PC-3 (cell line): ENCODE measurements at regions not wholly inside any gene's neighbourhood (a gene's known extent, or its start where the extent isn't known, plus 50 kb on each side); places are given as distances from the start of the nearest gene placed in this dataset.

Source experiments
- ATAC-seq: fragments of 200-7000 bp; cut with Tn5 transposase; 2 replicates; pipeline ENCODE4 v1.9.1; 2020; ENCODE audit warnings: mild to moderate bottlenecking, moderate library complexity
- BruUV-seq: library from RNA; stranded (reverse); fragments of 400-500 nt; replicated peaks from 2 replicates; lab custom pipeline; 2021; lab: Mats Ljungman, UMichigan
- CTCF ChIA-PET: fragments of 300-600 bp; sonication (Branson Sonifier 250); formaldehyde crosslinking; loops from one replicate; lab custom pipeline; 2022; ENCODE audit warnings: antibody characterized with exemption; lab: Charles Lee
- POLR2A ChIA-PET: fragments of 300-600 bp; sonication (Branson Sonifier 250); formaldehyde crosslinking; loops from one replicate; lab custom pipeline; 2022; ENCODE audit warnings: antibody characterized with exemption; ENCODE audit not compliant: unreplicated experiment; lab: Charles Lee
- DNase-seq: peaks from one replicate; pipeline ENCODE4 v3.0.0-alpha.2; 2015
- H2AFZ ChIP-seq: fragments of 300-600 bp; sonication (generic); 2 replicates; pipeline ENCODE4 v1.6.0; 2016; ENCODE audit warnings: antibody characterized with exemption, low read length
- H3F3A ChIP-seq: fragments of 300-600 bp; sonication (generic); one replicate; pipeline ENCODE4 v1.6.0; 2017; ENCODE audit warnings: antibody characterized with exemption, low read length, control low read depth, mild to moderate bottlenecking; ENCODE audit not compliant: unreplicated experiment
- H3K27ac ChIP-seq: fragments of 300-600 bp; sonication (generic); 2 replicates; pipeline ENCODE4 v1.5.1; 2016; ENCODE audit warnings: mild to moderate bottlenecking, low read length
- H3K27me3 ChIP-seq: fragments of 300-600 bp; sonication (generic); 2 replicates; pipeline ENCODE4 v1.6.1; 2016; ENCODE audit warnings: low read length, mixed read lengths
- H3K36me3 ChIP-seq: fragments of 300-600 bp; sonication (generic); 2 replicates; pipeline ENCODE4 v1.6.1; 2016; ENCODE audit warnings: low read depth, mixed run types, low read length, mixed read lengths
- H3K4me1 ChIP-seq: fragments of 300-600 bp; sonication (generic); 2 replicates; pipeline ENCODE4 v1.5.1; 2016; ENCODE audit warnings: low read length; ENCODE audit not compliant: insufficient read depth
- H3K4me2 ChIP-seq: fragments of 300-600 bp; sonication (generic); 2 replicates; pipeline ENCODE4 v1.6.0; 2016; ENCODE audit warnings: low read length
- H3K4me3 ChIP-seq: fragments of 300-600 bp; sonication (generic); 2 replicates; pipeline ENCODE4 v1.5.1; 2016; ENCODE audit warnings: mild to moderate bottlenecking, low read length, mixed read lengths
- H3K79me2 ChIP-seq: fragments of 300-600 bp; sonication (generic); 2 replicates; pipeline ENCODE4 v1.6.1; 2017; ENCODE audit warnings: low read length, mixed read lengths
- H3K9ac ChIP-seq: fragments of 300-600 bp; sonication (generic); 2 replicates; pipeline ENCODE4 v1.6.0; 2016; ENCODE audit warnings: mild to moderate bottlenecking, low read length
- H3K9me2 ChIP-seq: fragments of 300-600 bp; sonication (generic); replicated peaks from 2 replicates; pipeline ENCODE4 v1.6.1; 2016; ENCODE audit warnings: mixed run types, low read length, mixed read lengths
- H3K9me3 ChIP-seq: fragments of 300-600 bp; sonication (generic); 2 replicates; pipeline ENCODE4 v1.6.1; 2016; ENCODE audit warnings: low read length, mixed read lengths
- H4K20me1 ChIP-seq: fragments of 300-600 bp; sonication (generic); 2 replicates; pipeline ENCODE4 v1.6.1; 2016; ENCODE audit warnings: low read length, mixed read lengths
- EZH2 ChIP-seq: fragments of 300-600 bp; sonication (generic); IDR thresholded peaks from one replicate; pipeline ENCODE4 v1.6.1; 2017; ENCODE audit warnings: antibody characterized with exemption, mild to moderate bottlenecking, low read length; ENCODE audit not compliant: unreplicated experiment
- EZH2phosphoT487 ChIP-seq: fragments of 300-600 bp; sonication (generic); IDR thresholded peaks from 2 replicates; pipeline ENCODE4 v1.6.1; 2018; ENCODE audit warnings: mild to moderate bottlenecking, antibody characterized with exemption, low read length, borderline replicate concordance
- intact Hi-C: fragments of 100-400 bp; cut with micrococcal nuclease; formaldehyde crosslinking; loops from 2 replicates; pipeline ENCODE4 v1.9.0; 2023
- TF ChIP-seq, protein P1 (sequence below): fragments of 300-600 bp; sonication (generic); conservative IDR thresholded peaks from 2 replicates; pipeline ENCODE4 v1.5.1; 2017; ENCODE audit warnings: antibody characterized with exemption, low read depth, mild to moderate bottlenecking, low read length

- H3F3A ChIP-seq, result no peaks in the 10 kb centered on the region
- H3K36me3 ChIP-seq, result no peaks in the 10 kb centered on the region
- H3K27me3 ChIP-seq, result no peaks in the 10 kb centered on the region
- H3K27ac ChIP-seq, result no peak overlapping the region
- no TSS peak for BruUV-seq
- H2AFZ ChIP-seq, result no peak overlapping the region
- POLR2A ChIA-PET, result no interaction called here
- no peaks in the 10 kb centered on the region for H3K9me3 ChIP-seq
- ATAC-seq (no peak), DNase-seq (no peak)
- no peak overlapping the region for H3K9ac ChIP-seq
- intact Hi-C loops, result no loop called here
- no peaks in the 10 kb centered on the region for H3K79me2 ChIP-seq
- CTCF ChIA-PET, result no interaction called here
- no peak overlapping the region for H3K4me3 ChIP-seq
- no peak overlapping the region for H3K4me2 ChIP-seq
- no peaks in the 10 kb centered on the region for H3K4me1 ChIP-seq
- H4K20me1 ChIP-seq, result no peaks in the 10 kb centered on the region
- TF ChIP-seq, protein P1, sequence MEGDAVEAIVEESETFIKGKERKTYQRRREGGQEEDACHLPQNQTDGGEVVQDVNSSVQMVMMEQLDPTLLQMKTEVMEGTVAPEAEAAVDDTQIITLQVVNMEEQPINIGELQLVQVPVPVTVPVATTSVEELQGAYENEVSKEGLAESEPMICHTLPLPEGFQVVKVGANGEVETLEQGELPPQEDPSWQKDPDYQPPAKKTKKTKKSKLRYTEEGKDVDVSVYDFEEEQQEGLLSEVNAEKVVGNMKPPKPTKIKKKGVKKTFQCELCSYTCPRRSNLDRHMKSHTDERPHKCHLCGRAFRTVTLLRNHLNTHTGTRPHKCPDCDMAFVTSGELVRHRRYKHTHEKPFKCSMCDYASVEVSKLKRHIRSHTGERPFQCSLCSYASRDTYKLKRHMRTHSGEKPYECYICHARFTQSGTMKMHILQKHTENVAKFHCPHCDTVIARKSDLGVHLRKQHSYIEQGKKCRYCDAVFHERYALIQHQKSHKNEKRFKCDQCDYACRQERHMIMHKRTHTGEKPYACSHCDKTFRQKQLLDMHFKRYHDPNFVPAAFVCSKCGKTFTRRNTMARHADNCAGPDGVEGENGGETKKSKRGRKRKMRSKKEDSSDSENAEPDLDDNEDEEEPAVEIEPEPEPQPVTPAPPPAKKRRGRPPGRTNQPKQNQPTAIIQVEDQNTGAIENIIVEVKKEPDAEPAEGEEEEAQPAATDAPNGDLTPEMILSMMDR, result no peak
- TF ChIP-seq EZH2phosphoT487 (no peak), EZH2 (no peak)
- no peaks in the 10 kb centered on the region for H3K9me2 ChIP-seq
Observed at GRCh38 chr19:29429021-29429420, 96.8 kb upstream of the VSTM2B start.

DNA sequence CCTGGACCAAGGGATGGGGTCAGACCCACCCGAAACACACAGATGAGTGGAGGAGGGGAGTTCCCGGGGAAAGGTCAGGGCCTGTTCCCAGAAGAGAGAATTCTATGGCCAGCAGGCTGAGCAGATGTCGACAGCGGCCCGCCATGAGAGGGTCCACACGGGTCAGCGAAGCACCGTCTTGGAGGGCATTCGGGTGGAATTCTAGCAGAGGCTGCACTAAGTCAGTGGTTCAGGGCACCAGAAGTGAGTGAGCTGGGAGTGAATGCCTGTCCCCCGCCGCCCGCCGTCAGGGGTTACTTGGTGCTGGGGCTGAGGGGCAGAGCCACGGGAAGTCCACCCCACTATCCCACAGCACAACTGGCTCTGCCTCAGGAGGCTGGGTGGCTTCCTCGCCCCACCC lies 96.2 kb upstream of the VSTM2B start:
- Histone ChIP-seq H3K9ac (no peak overlapping the region), H3K4me2 (no peak overlapping the region), H3K9me3 (no peaks in the 10 kb centered on the region), H4K20me1 (no peaks in the 10 kb centered on the region), H3F3A (no peaks in the 10 kb centered on the region), H3K27ac (no peak overlapping the region), H3K36me3 (no peaks in the 10 kb centered on the region), H3K79me2 (no peaks in the 10 kb centered on the region), H3K9me2 (no peaks in the 10 kb centered on the region), H3K4me3 (no peak overlapping the region), H2AFZ (no peak overlapping the region), H3K4me1 (no peaks in the 10 kb centered on the region), H3K27me3 (no peaks in the 10 kb centered on the region)
- ATAC-seq, result no peak
- ChIA-PET CTCF (no interaction called here), POLR2A (no interaction called here)
- no TSS peak for BruUV-seq
- no peak for DNase-seq
- TF ChIP-seq, protein P1, result no peak
- TF ChIP-seq EZH2 (no peak), EZH2phosphoT487 (no peak)
- intact Hi-C loops, result no loop called here

DNA sequence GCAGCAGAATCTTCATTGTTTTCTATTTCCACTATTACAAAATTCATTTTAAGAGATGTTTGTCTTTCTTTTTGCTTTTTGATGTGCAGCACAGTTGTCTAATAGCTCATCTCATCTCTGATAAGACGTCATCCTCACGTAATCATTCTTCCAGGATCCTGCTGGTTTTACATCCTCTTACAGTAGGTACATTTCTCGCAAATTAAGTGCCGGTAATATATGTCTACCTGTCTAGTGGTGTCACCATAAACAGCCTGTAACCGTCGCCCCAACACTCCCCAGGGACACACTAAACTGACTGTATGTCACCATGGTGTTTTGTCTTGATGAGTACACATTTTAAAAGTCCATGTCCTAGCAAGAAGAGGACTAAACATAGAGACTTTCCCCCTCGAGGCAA lies 94.5 kb upstream of the VSTM2B start:
- Histone ChIP-seq H3K4me3 (no peak overlapping the region), H3K9me2 (no peaks in the 10 kb centered on the region), H3K79me2 (no peaks in the 10 kb centered on the region), H3K4me1 (no peaks in the 10 kb centered on the region), H4K20me1 (no peaks in the 10 kb centered on the region), H3K4me2 (no peak overlapping the region), H2AFZ (no peak overlapping the region), H3K27me3 (no peaks in the 10 kb centered on the region), H3F3A (no peaks in the 10 kb centered on the region), H3K27ac (no peak overlapping the region), H3K9ac (no peak overlapping the region), H3K36me3 (no peaks in the 10 kb centered on the region), H3K9me3 (no peaks in the 10 kb centered on the region)
- ATAC-seq, result no peak
- intact Hi-C loops, result no loop called here
- no peak for DNase-seq
- ChIA-PET POLR2A (no interaction called here), CTCF (no interaction called here)
- no peak for TF ChIP-seq EZH2
- TF ChIP-seq, protein P1, result no peak
- no peak for TF ChIP-seq EZH2phosphoT487
- no TSS peak for BruUV-seq
